ENCODE measurements at regions not wholly inside any gene's neighbourhood (a gene's known extent, or its start where the extent isn't known, plus 50 kb on each side); places are given as distances from the start of the nearest gene placed in this dataset.

- WGBS, 2 experiments (ENCODE audit: extremely low coverage in 1 of 2, insufficient coverage in 1 of 2, insufficient read length in 1 of 2, insufficient replicate concordance in 2 of 2, low coverage in 1 of 2, low lambda C conversion rate in 2 of 2, missing lambda C conversion rate in 1 of 2), result 92% methylated on average over 5 of the region's 6 CpGs; no CpG with 5 or more reads in 1 of the 2 experiments
- DNase-seq (ENCODE audit: low read depth in 1 of 2, low spot score in 2 of 2) (no peak), FAIRE-seq (no peak)
- Histone ChIP-seq H4K91ac (replicated peaks; ENCODE audit: insufficient read length, low read length) (no peak overlapping the region), H3K56ac (replicated peaks; ENCODE audit: insufficient read length, low read depth, low read length) (no peak overlapping the region), H2AFZ (ENCODE audit: low read length) (no peak overlapping the region), H3K18ac (ENCODE audit: extremely low read depth, low read length) (no peak overlapping the region), H3K4me3 (ENCODE audit: extremely low read depth in 1 of 4, insufficient read depth in 2 of 4, low read depth in 3 of 4, low read length in 4 of 4) (no peak overlapping the region), H3K4me1 (replicated peaks in 1 of 4; ENCODE audit: control insufficient read depth in 3 of 4, insufficient read depth in 4 of 4, low read length in 3 of 4) (no peaks in the 10 kb centered on the region), H2BK15ac (ENCODE audit: low read length) (no peak overlapping the region), H3K4me2 (ENCODE audit: insufficient read depth in 1 of 2, low read depth in 2 of 2, low read length in 2 of 2) (no peak overlapping the region), H2BK120ac (replicated peaks; ENCODE audit: low read depth, low read length) (no peak overlapping the region), H3K23ac (ENCODE audit: insufficient read length) (no peak overlapping the region), H2BK5ac (ENCODE audit: low read depth, low read length) (no peak overlapping the region), H2BK20ac (ENCODE audit: low read length) (no peak overlapping the region), H3K9me3 (ENCODE audit: insufficient read depth in 2 of 2, low read depth in 1 of 2, low read length in 1 of 2) (no peaks in the 10 kb centered on the region), H3K27me3 (replicated peaks in 1 of 4; ENCODE audit: control insufficient read depth in 3 of 4, extremely low read depth in 1 of 4, insufficient read depth in 3 of 4, low read length in 3 of 4) (no peaks in the 10 kb centered on the region), H4K8ac (ENCODE audit: extremely low read depth, insufficient read depth, low read length) (no peak overlapping the region), H3K9ac (replicated peaks in 1 of 4; ENCODE audit: extremely low read depth in 1 of 4, low read depth in 3 of 4, low read length in 3 of 4) (no peak overlapping the region), H3K79me2 (ENCODE audit: control insufficient read depth in 1 of 2, insufficient read depth in 2 of 2, low read length in 2 of 2) (no peaks in the 10 kb centered on the region), H2BK12ac (ENCODE audit: low read depth, low read length) (no peak overlapping the region), H3K4ac (replicated peaks; ENCODE audit: insufficient read length, low read depth, low read length) (no peak overlapping the region), H2AK5ac (ENCODE audit: low read depth, low read length) (no peak overlapping the region), H3K79me1 (ENCODE audit: low read depth, low read length) (no peaks in the 10 kb centered on the region), H3K23me2 (ENCODE audit: low read depth, low read length) (no peaks in the 10 kb centered on the region), H3K14ac (ENCODE audit: insufficient read length) (no peak overlapping the region), H4K20me1 (replicated peaks in 1 of 2; ENCODE audit: control insufficient read depth in 1 of 2, insufficient read depth in 2 of 2, low read length in 2 of 2) (no peaks in the 10 kb centered on the region), H4K5ac (ENCODE audit: insufficient read length, low read depth, low read length) (no peak overlapping the region), H3K36me3 (ENCODE audit: control insufficient read depth in 2 of 4, insufficient read depth in 4 of 4, low read length in 3 of 4) (no peaks in the 10 kb centered on the region), H3K27ac (ENCODE audit: low read depth, low read length) (no peak overlapping the region)
- ChIA-PET POLR2A (ENCODE audit: partially characterized antibody) (no interaction called here), CTCF (ENCODE audit: partially characterized antibody) (interaction anchor here (0.5 to 1.8 kb wide), 2 partner anchors 10 to 320 kb away, joined by 3 to 4 read pairs; no protein-coding TSS in a partner anchor)
- TF ChIP-seq, protein P1, sequence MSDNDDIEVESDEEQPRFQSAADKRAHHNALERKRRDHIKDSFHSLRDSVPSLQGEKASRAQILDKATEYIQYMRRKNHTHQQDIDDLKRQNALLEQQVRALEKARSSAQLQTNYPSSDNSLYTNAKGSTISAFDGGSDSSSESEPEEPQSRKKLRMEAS (IDR thresholded peaks at IDR 0.05), result no peak
- TF ChIP-seq GABPA (IDR thresholded peaks at IDR 0.05; ENCODE audit: borderline replicate concordance, insufficient read depth, low read length), result no peak
- no peak for TF ChIP-seq CHD2 (IDR thresholded peaks at IDR 0.05; ENCODE audit: low read length)
- TF ChIP-seq FOSL1 (IDR thresholded peaks at IDR 0.05; ENCODE audit: insufficient read depth, low read depth, low read length), result no peak
- no peak for TF ChIP-seq RNF2 (IDR thresholded peaks at IDR 0.05; ENCODE audit: borderline replicate concordance, low read depth, low read length, missing control alignments, poor library complexity, severe bottlenecking)
These were observed 296.6 kb downstream of the HGF start for GRCh38 chr7:81473236-81473635.
